ENCODE measurements at regions not wholly inside any gene's neighbourhood (a gene's known extent, or its start where the extent isn't known, plus 50 kb on each side); places are given as distances from the start of the nearest gene placed in this dataset.

- no peak overlapping the region for H3K9ac ChIP-seq (ENCODE audit: low read length in 3 of 3)
- no peaks in the 10 kb centered on the region for H3K27me3 ChIP-seq (ENCODE audit: control insufficient read depth, insufficient read depth, low read length)
- DNase-seq = no peak
- no peaks in the 10 kb centered on the region for H3K36me3 ChIP-seq (ENCODE audit: control insufficient read depth in 2 of 3, insufficient read depth in 3 of 3, low read length in 3 of 3)
- H3K9me3 ChIP-seq (ENCODE audit: control insufficient read depth in 2 of 3, insufficient read depth in 1 of 3, low read length in 3 of 3) = no peaks in the 10 kb centered on the region
- intact Hi-C loops (cut with DNase I) = no loop called here
- TF ChIP-seq CTCF (IDR thresholded peaks at IDR 0.05; ENCODE audit: borderline replicate concordance, extremely low read depth, insufficient read depth) = no peak
- no peak overlapping the region for H3K27ac ChIP-seq (ENCODE audit: low read depth in 2 of 2, low read length in 2 of 2)
- H3K4me3 ChIP-seq (ENCODE audit: low read length in 3 of 3) = no peak overlapping the region
- H3K4me1 ChIP-seq (ENCODE audit: control insufficient read depth in 2 of 3, insufficient read depth in 2 of 3, low read depth in 1 of 3, low read length in 3 of 3) = no peaks in the 10 kb centered on the region
- no peak for FAIRE-seq
Measured at GRCh38 chr13:80612804-80613203, 271.9 kb upstream of the SPRY2 start.

- DNase-seq (no peak), FAIRE-seq (no peak)
- no peaks in the 10 kb centered on the region for H3K27me3 ChIP-seq (ENCODE audit: control insufficient read depth, insufficient read depth, low read length)
- no peaks in the 10 kb centered on the region for H3K9me3 ChIP-seq (ENCODE audit: control insufficient read depth in 2 of 3, insufficient read depth in 1 of 3, low read length in 3 of 3)
- no peaks in the 10 kb centered on the region for H3K4me1 ChIP-seq (ENCODE audit: control insufficient read depth in 2 of 3, insufficient read depth in 2 of 3, low read depth in 1 of 3, low read length in 3 of 3)
- no peak overlapping the region for H3K4me3 ChIP-seq (ENCODE audit: low read length in 3 of 3)
- no peaks in the 10 kb centered on the region for H3K36me3 ChIP-seq (ENCODE audit: control insufficient read depth in 2 of 3, insufficient read depth in 3 of 3, low read length in 3 of 3)
- H3K9ac ChIP-seq (ENCODE audit: low read length in 3 of 3) = no peak overlapping the region
- H3K27ac ChIP-seq (ENCODE audit: low read depth in 2 of 2, low read length in 2 of 2) = no peak overlapping the region
- TF ChIP-seq CTCF (IDR thresholded peaks at IDR 0.05; ENCODE audit: borderline replicate concordance, extremely low read depth, insufficient read depth) = no peak
- intact Hi-C loops (cut with DNase I) = no loop called here
Measured at GRCh38 chr13:80611310-80611709, 270.4 kb upstream of the SPRY2 start.

- FAIRE-seq = no peak
- DNase-seq = peak in 1 of 5 donors; percentile 17
- no peaks in the 10 kb centered on the region for H3K9me3 ChIP-seq (ENCODE audit: control insufficient read depth in 2 of 3, insufficient read depth in 1 of 3, low read length in 3 of 3)
- no peaks in the 10 kb centered on the region for H3K27me3 ChIP-seq (ENCODE audit: control insufficient read depth, insufficient read depth, low read length)
- no peak overlapping the region for H3K27ac ChIP-seq (ENCODE audit: low read depth in 2 of 2, low read length in 2 of 2)
- H3K9ac ChIP-seq (ENCODE audit: low read length in 3 of 3) = no peak overlapping the region
- no peak overlapping the region for H3K4me3 ChIP-seq (ENCODE audit: low read length in 3 of 3)
- H3K36me3 ChIP-seq (ENCODE audit: control insufficient read depth in 2 of 3, insufficient read depth in 3 of 3, low read length in 3 of 3) = no peaks in the 10 kb centered on the region
- H3K4me1 ChIP-seq (ENCODE audit: control insufficient read depth in 2 of 3, insufficient read depth in 2 of 3, low read depth in 1 of 3, low read length in 3 of 3) = no peaks in the 10 kb centered on the region
- intact Hi-C loops (cut with DNase I) = no loop called here
- no peak for TF ChIP-seq CTCF (IDR thresholded peaks at IDR 0.05; ENCODE audit: borderline replicate concordance, extremely low read depth, insufficient read depth)
Measured at GRCh38 chr13:80605716-80606115, 264.8 kb upstream of the SPRY2 start.

- no peak overlapping the region for H3K27ac ChIP-seq (ENCODE audit: low read depth in 2 of 2, low read length in 2 of 2)
- H3K36me3 ChIP-seq (ENCODE audit: control insufficient read depth in 2 of 3, insufficient read depth in 3 of 3, low read length in 3 of 3) = no peaks in the 10 kb centered on the region
- DNase-seq = no peak
- no peak for TF ChIP-seq CTCF (IDR thresholded peaks at IDR 0.05; ENCODE audit: borderline replicate concordance, extremely low read depth, insufficient read depth)
- H3K9ac ChIP-seq (ENCODE audit: low read length in 3 of 3) = no peak overlapping the region
- H3K9me3 ChIP-seq (ENCODE audit: control insufficient read depth in 2 of 3, insufficient read depth in 1 of 3, low read length in 3 of 3) = no peaks in the 10 kb centered on the region
- no peak for FAIRE-seq
- intact Hi-C loops (cut with DNase I) = no loop called here
- no peak overlapping the region for H3K4me3 ChIP-seq (ENCODE audit: low read length in 3 of 3)
- H3K27me3 ChIP-seq (ENCODE audit: control insufficient read depth, insufficient read depth, low read length) = no peaks in the 10 kb centered on the region
- no peaks in the 10 kb centered on the region for H3K4me1 ChIP-seq (ENCODE audit: control insufficient read depth in 2 of 3, insufficient read depth in 2 of 3, low read depth in 1 of 3, low read length in 3 of 3)
Measured at GRCh38 chr13:80605011-80605410, 264.1 kb upstream of the SPRY2 start.
